Natural killer cell (primary cell): ENCODE measurements at regions not wholly inside any gene's neighbourhood (a gene's known extent, or its start where the extent isn't known, plus 50 kb on each side); places are given as distances from the start of the nearest gene placed in this dataset.

Experiments used
- ATAC-seq, 3 donors: fragments of 150-1000 bp in 2 of 3; fragments of 200-7000 bp in 1 of 3; cut with Tn5 transposase; 1 replicate in 1 of 3; 2 replicates in 2 of 3; pipeline ENCODE4 v1.10.0; 2021; ENCODE audit warnings: mild to moderate bottlenecking in 2 of 3, moderate library complexity in 2 of 3
- DNase-seq, 2 donors: peaks; one replicate each; pipeline versions ENCODE4 v3.0.0 to v3.0.0-alpha.2; 2013 to 2021; ENCODE audit warnings: mixed read lengths in 1 of 2
- H3K27ac ChIP-seq: one replicate; pipeline ENCODE4 v1.5.1; 2013; ENCODE audit warnings: mild to moderate bottlenecking, low read length
- H3K27me3 ChIP-seq: one replicate; pipeline ENCODE4 v1.6.1; 2013; ENCODE audit warnings: low read length; ENCODE audit not compliant: control insufficient read depth, insufficient read depth
- H3K36me3 ChIP-seq: one replicate; pipeline ENCODE4 v1.6.1; 2013; ENCODE audit warnings: low read length; ENCODE audit not compliant: control insufficient read depth, insufficient read depth
- H3K4me1 ChIP-seq: one replicate; pipeline ENCODE4 v1.6.1; 2013; ENCODE audit warnings: low read length; ENCODE audit not compliant: control insufficient read depth, insufficient read depth
- H3K4me3 ChIP-seq: one replicate; pipeline ENCODE4 v1.5.1; 2013; ENCODE audit warnings: low read length
- H3K9me3 ChIP-seq: one replicate; pipeline ENCODE4 v1.6.1; 2013; ENCODE audit warnings: low read length; ENCODE audit not compliant: control insufficient read depth, insufficient read depth
- H3K27ac Mint-ChIP-seq, 2 donors: one replicate each; pipeline ENCODE4 v1.8.0; 2022; ENCODE audit warnings: mild to moderate bottlenecking in 2 of 2, mixed read lengths in 2 of 2, moderate library complexity in 1 of 2
- H3K27me3 Mint-ChIP-seq, 2 donors: one replicate each; pipeline ENCODE4 v1.8.0; 2022; ENCODE audit warnings: low read depth in 2 of 2, mixed read lengths in 2 of 2
- H3K36me3 Mint-ChIP-seq: one replicate; pipeline ENCODE4 v1.8.0; 2022; ENCODE audit warnings: mixed read lengths
- H3K4me1 Mint-ChIP-seq, 2 donors: one replicate each; pipeline ENCODE4 v1.8.0; 2022; ENCODE audit warnings: mixed read lengths in 2 of 2
- H3K4me3 Mint-ChIP-seq: one replicate; pipeline ENCODE4 v1.8.0; 2022; ENCODE audit warnings: mild to moderate bottlenecking, moderate library complexity, mixed read lengths
- H3K9me3 Mint-ChIP-seq, 2 donors: one replicate each; pipeline ENCODE4 v1.8.0; 2022; ENCODE audit warnings: mixed read lengths in 2 of 2
- WGBS: methylation state at CpG from one replicate; pipeline ENCODE4 v1.1.7; 2013; ENCODE audit warnings: missing lambda C conversion rate; ENCODE audit not compliant: insufficient coverage; 5-methylcytosine and 5-hydroxymethylcytosine counted together
- intact Hi-C: fragments of 100-400 bp; cut with micrococcal nuclease; formaldehyde crosslinking; loops from one replicate; pipeline ENCODE4 v1.14.2; 2022
- TF ChIP-seq, protein P1 (sequence below): fragments of 200-600 bp; IDR thresholded peaks from one replicate; pipeline ENCODE4 v1.8.0; 2022; ENCODE audit warnings: antibody characterized with exemption

DNA sequence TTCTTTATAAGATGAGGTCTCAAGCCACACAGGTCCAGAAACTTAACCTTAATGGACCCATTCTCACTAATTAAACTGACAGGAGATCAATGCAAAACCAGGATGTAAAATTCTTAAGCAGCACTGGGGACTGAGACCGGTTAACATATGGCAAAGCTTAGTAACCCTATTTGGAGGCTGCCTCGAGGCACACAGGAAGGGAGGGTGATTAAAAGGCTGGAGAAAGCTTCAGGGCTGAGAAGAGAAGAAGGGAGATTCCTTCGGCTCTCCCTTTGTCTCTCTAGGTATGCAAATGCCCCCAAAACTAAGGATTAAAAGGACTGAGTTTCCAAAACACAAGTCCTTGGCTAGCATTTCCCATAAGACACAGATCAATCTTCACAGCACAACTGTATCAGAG, 120.8 kb upstream of the DSCAM start:
- no peak overlapping the region for H3K4me3 Mint-ChIP-seq
- Histone ChIP-seq H3K4me3 (no peak overlapping the region), H3K4me1 (no peaks in the 10 kb centered on the region), H3K27ac (no peak overlapping the region), H3K36me3 (no peaks in the 10 kb centered on the region), H3K27me3 (no peaks in the 10 kb centered on the region), H3K9me3 (no peaks in the 10 kb centered on the region)
- ATAC-seq: no peak
- 79% methylated on average over 3 of the region's 3 CpGs for WGBS
- intact Hi-C loops: no loop called here
- TF ChIP-seq, protein P1, sequence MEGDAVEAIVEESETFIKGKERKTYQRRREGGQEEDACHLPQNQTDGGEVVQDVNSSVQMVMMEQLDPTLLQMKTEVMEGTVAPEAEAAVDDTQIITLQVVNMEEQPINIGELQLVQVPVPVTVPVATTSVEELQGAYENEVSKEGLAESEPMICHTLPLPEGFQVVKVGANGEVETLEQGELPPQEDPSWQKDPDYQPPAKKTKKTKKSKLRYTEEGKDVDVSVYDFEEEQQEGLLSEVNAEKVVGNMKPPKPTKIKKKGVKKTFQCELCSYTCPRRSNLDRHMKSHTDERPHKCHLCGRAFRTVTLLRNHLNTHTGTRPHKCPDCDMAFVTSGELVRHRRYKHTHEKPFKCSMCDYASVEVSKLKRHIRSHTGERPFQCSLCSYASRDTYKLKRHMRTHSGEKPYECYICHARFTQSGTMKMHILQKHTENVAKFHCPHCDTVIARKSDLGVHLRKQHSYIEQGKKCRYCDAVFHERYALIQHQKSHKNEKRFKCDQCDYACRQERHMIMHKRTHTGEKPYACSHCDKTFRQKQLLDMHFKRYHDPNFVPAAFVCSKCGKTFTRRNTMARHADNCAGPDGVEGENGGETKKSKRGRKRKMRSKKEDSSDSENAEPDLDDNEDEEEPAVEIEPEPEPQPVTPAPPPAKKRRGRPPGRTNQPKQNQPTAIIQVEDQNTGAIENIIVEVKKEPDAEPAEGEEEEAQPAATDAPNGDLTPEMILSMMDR: no peak
- no peaks in the 10 kb centered on the region for H3K36me3 Mint-ChIP-seq
- no peak for DNase-seq
- H3K27ac Mint-ChIP-seq: no peak overlapping the region
- H3K4me1 Mint-ChIP-seq: no peaks in the 10 kb centered on the region
- peaks cover 0 to 3% of the 10 kb centered on the region in 2 donors for H3K27me3 Mint-ChIP-seq
- H3K9me3 Mint-ChIP-seq: peaks cover 0 to 3% of the 10 kb centered on the region in 2 donors

DNA sequence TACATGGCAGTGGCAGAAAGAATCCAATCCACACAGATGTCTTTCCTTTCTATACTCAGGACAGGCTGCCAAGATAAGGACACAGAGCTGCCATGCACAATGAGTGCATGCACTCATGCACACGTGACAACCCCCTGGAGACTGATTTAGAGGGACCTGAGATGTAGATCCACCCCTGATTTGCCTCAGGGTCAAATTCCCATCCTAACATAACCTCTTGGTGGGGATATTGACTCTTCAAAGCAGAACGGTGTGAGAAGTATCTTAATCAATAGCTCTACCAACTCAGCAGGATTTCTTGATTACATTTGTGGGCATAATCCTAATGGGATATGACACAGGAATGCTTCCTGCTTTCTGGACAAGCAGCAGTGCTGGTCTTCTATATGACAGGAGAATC, 125.2 kb upstream of the DSCAM start:
- WGBS: 57% methylated on average over 1 of the region's 2 CpGs
- no peaks in the 10 kb centered on the region for H3K36me3 Mint-ChIP-seq
- H3K4me1 ChIP-seq: no peaks in the 10 kb centered on the region
- no peak overlapping the region for H3K4me3 Mint-ChIP-seq
- H3K4me1 Mint-ChIP-seq: no peaks in the 10 kb centered on the region
- no peak overlapping the region for H3K27ac ChIP-seq
- ATAC-seq (no peak), DNase-seq (no peak)
- H3K9me3 ChIP-seq: no peaks in the 10 kb centered on the region
- no peak overlapping the region for H3K4me3 ChIP-seq
- TF ChIP-seq, protein P1: no peak
- no peaks in the 10 kb centered on the region for H3K27me3 ChIP-seq
- H3K36me3 ChIP-seq: no peaks in the 10 kb centered on the region
- intact Hi-C loops: no loop called here
- no peak overlapping the region for H3K27ac Mint-ChIP-seq
- H3K9me3 Mint-ChIP-seq: peaks cover 0 to 6% of the 10 kb centered on the region in 2 donors
- H3K27me3 Mint-ChIP-seq: peaks cover 0 to 3% of the 10 kb centered on the region in 2 donors

DNA sequence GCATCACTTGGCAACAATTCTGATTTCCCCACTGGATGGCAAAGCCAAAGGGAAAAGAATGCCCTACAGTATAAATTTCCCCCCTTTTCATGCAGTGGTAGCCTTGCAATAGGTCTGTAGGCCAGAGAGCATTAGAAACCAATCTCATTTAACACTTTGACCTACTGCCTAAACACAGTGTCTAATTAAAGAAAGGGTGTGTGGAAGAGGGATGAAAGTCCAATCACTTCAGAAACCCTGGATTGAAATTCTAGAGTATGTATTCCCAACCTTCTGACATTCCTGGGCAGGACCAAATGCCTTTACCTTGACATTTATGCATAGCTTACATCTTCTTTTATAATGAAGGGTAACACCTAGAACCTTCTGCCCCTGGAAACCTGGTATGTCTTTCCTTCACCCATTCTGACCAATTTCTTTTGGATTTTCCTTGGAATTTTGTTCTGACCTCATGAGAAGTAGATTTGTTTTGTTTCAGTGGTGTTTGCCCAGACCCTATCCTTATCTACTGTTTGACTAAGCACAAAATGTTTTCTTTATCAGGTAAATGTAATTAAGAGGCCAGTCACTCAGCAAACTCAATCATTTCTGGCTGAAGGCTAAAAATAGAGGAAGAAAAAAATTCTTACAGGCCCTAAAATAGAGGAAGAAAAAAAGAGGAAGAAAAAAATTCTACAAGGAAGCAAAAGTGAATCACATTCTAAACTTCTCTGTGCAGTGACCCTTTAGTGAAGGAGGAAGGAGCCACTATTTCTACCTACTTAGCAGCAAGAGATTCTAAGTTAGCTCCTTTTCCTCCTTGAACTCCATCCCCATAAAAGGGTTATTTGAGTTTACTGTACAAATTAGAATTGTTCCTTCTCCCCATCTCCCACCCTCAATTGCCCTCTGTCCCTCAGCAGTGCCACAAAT, 129.5 kb upstream of the DSCAM start:
- Histone ChIP-seq H3K27me3 (no peaks in the 10 kb centered on the region), H3K4me3 (no peak overlapping the region), H3K36me3 (no peaks in the 10 kb centered on the region), H3K9me3 (peaks cover 3% of the 10 kb centered on the region), H3K27ac (no peak overlapping the region), H3K4me1 (no peaks in the 10 kb centered on the region)
- Mint-ChIP-seq H3K36me3 (no peaks in the 10 kb centered on the region), H3K27me3 (peaks cover 0 to 2% of the 10 kb centered on the region in 2 donors), H3K27ac (no peak overlapping the region), H3K9me3 (peaks cover 3 to 4% of the 10 kb centered on the region in 2 donors), H3K4me1 (no peaks in the 10 kb centered on the region), H3K4me3 (no peak overlapping the region)
- TF ChIP-seq, protein P1: no peak
- DNase-seq (no peak), ATAC-seq (no peak)
- intact Hi-C loops: no loop called here

DNA sequence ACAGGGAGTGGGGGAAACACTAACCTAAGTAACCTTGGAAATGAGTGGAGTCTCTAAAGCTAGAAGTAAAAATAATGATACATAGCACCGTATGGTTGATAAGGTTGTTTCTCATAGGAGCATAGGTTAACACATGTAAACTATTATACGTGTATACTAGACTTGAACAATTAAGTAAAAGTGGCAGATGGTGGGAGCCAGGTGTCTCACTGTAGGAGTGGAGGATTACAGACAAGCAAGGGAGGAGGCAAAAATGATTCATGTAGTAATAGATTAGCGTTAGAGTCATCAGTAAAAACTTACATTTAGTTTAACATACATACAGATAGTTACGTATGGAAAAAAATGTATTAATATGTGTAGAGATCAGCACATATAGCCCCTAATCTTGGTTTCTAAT, 138.4 kb upstream of the DSCAM start:
- Mint-ChIP-seq H3K4me3 (no peak overlapping the region), H3K36me3 (no peaks in the 10 kb centered on the region), H3K4me1 (no peaks in the 10 kb centered on the region), H3K9me3 (peaks cover 0 to 10% of the 10 kb centered on the region in 2 donors), H3K27me3 (peaks cover 0 to 6% of the 10 kb centered on the region in 2 donors), H3K27ac (no peak overlapping the region)
- H3K27me3 ChIP-seq: no peaks in the 10 kb centered on the region
- TF ChIP-seq, protein P1: no peak
- H3K27ac ChIP-seq: no peak overlapping the region
- DNase-seq (no peak), ATAC-seq (no peak)
- intact Hi-C loops: no loop called here
- H3K4me1 ChIP-seq: no peaks in the 10 kb centered on the region
- no peak overlapping the region for H3K4me3 ChIP-seq
- H3K36me3 ChIP-seq: no peaks in the 10 kb centered on the region
- WGBS: 98% methylated on average over 2 of the region's 4 CpGs
- no peaks in the 10 kb centered on the region for H3K9me3 ChIP-seq
